ENCODE measurements at regions not wholly inside any gene's neighbourhood (a gene's known extent, or its start where the extent isn't known, plus 50 kb on each side); places are given as distances from the start of the nearest gene placed in this dataset.

DNA sequence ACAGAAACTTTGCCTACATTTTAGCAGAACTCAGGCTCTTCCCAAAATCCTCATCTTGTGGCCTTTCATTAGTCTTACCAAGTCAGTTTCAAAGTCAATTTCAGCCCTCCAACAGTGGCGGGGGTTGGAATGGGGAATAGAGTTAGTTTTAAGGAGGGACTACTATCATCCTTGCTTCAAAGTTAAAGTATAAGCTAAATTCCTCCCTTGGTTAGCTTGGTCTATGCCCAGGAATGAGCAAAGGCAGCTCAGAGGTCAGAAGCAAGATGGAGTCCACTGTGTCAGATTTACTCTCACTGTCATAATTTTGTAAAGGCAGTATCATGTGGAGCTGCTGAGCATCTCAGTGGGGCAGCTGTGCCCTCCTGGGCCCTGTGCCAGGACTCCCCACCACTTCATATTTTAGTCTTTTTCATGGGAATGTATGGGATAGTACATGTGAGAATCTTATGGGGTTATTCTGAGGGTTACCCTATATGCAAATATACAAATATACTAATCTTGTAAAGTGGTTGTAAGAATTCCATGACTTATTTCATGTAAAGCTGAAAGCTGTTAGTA, 145.2 kb upstream of the MMADHC start:
- Histone ChIP-seq H3K27me3 (ENCODE audit: low read depth, low read length) (no peaks in the 10 kb centered on the region), H3K36me3 (replicated peaks; ENCODE audit: low read depth, low read length) (no peaks in the 10 kb centered on the region), H3K9ac (ENCODE audit: low read length) (no peak overlapping the region), H3K9me3 (ENCODE audit: insufficient read depth, low read length) (no peaks in the 10 kb centered on the region), H3K4me3 (ENCODE audit: low read length) (no peak overlapping the region), H2AFZ (ENCODE audit: low read depth, low read length) (no peak overlapping the region), H3K4me1 (ENCODE audit: low read length) (no peaks in the 10 kb centered on the region), H3K27ac (ENCODE audit: low read length) (no peak overlapping the region), H3K79me2 (ENCODE audit: low read length) (no peaks in the 10 kb centered on the region), H4K20me1 (ENCODE audit: insufficient read depth, low read length) (no peaks in the 10 kb centered on the region), H3K4me2 (ENCODE audit: low read length) (no peak overlapping the region)
- TF ChIP-seq, protein P1, sequence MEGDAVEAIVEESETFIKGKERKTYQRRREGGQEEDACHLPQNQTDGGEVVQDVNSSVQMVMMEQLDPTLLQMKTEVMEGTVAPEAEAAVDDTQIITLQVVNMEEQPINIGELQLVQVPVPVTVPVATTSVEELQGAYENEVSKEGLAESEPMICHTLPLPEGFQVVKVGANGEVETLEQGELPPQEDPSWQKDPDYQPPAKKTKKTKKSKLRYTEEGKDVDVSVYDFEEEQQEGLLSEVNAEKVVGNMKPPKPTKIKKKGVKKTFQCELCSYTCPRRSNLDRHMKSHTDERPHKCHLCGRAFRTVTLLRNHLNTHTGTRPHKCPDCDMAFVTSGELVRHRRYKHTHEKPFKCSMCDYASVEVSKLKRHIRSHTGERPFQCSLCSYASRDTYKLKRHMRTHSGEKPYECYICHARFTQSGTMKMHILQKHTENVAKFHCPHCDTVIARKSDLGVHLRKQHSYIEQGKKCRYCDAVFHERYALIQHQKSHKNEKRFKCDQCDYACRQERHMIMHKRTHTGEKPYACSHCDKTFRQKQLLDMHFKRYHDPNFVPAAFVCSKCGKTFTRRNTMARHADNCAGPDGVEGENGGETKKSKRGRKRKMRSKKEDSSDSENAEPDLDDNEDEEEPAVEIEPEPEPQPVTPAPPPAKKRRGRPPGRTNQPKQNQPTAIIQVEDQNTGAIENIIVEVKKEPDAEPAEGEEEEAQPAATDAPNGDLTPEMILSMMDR (IDR thresholded peaks at IDR 0.05; ENCODE audit: low read depth, low read length) = no peak
- no peak for TF ChIP-seq EZH2phosphoT487 (IDR thresholded peaks at IDR 0.05; ENCODE audit: low read depth)

GRCh38 chr2:149732001-149732685, 144.6 kb upstream of the MMADHC start:
- no peak overlapping the region for H3K4me3 ChIP-seq (ENCODE audit: low read length)
- H3K36me3 ChIP-seq (replicated peaks; ENCODE audit: low read depth, low read length) = no peaks in the 10 kb centered on the region
- no peaks in the 10 kb centered on the region for H3K4me1 ChIP-seq (ENCODE audit: low read length)
- TF ChIP-seq EZH2phosphoT487 (IDR thresholded peaks at IDR 0.05; ENCODE audit: low read depth) = no peak
- TF ChIP-seq, protein P1 (IDR thresholded peaks at IDR 0.05; ENCODE audit: low read depth, low read length) = no peak
- H3K27me3 ChIP-seq (ENCODE audit: low read depth, low read length) = no peaks in the 10 kb centered on the region
- H3K27ac ChIP-seq (ENCODE audit: low read length) = no peak overlapping the region
- no peaks in the 10 kb centered on the region for H4K20me1 ChIP-seq (ENCODE audit: insufficient read depth, low read length)
- H3K9me3 ChIP-seq (ENCODE audit: insufficient read depth, low read length) = no peaks in the 10 kb centered on the region
- H3K79me2 ChIP-seq (ENCODE audit: low read length) = no peaks in the 10 kb centered on the region
- no peak overlapping the region for H2AFZ ChIP-seq (ENCODE audit: low read depth, low read length)
- no peak overlapping the region for H3K9ac ChIP-seq (ENCODE audit: low read length)
- H3K4me2 ChIP-seq (ENCODE audit: low read length) = no peak overlapping the region

GRCh38 chr2:149731079-149731478, 143.5 kb upstream of the MMADHC start:
- no peaks in the 10 kb centered on the region for H3K79me2 ChIP-seq (ENCODE audit: low read length)
- no peaks in the 10 kb centered on the region for H3K36me3 ChIP-seq (replicated peaks; ENCODE audit: low read depth, low read length)
- no peaks in the 10 kb centered on the region for H4K20me1 ChIP-seq (ENCODE audit: insufficient read depth, low read length)
- no peak overlapping the region for H3K4me3 ChIP-seq (ENCODE audit: low read length)
- H3K4me1 ChIP-seq (ENCODE audit: low read length) = no peaks in the 10 kb centered on the region
- no peak overlapping the region for H2AFZ ChIP-seq (ENCODE audit: low read depth, low read length)
- TF ChIP-seq, protein P1 (IDR thresholded peaks at IDR 0.05; ENCODE audit: low read depth, low read length) = no peak
- no peak for TF ChIP-seq EZH2phosphoT487 (IDR thresholded peaks at IDR 0.05; ENCODE audit: low read depth)
- no peak overlapping the region for H3K4me2 ChIP-seq (ENCODE audit: low read length)
- H3K9ac ChIP-seq (ENCODE audit: low read length) = no peak overlapping the region
- no peaks in the 10 kb centered on the region for H3K9me3 ChIP-seq (ENCODE audit: insufficient read depth, low read length)
- no peaks in the 10 kb centered on the region for H3K27me3 ChIP-seq (ENCODE audit: low read depth, low read length)
- H3K27ac ChIP-seq (ENCODE audit: low read length) = no peak overlapping the region

- TF ChIP-seq, protein P1 (IDR thresholded peaks at IDR 0.05; ENCODE audit: low read depth, low read length) = no peak
- no peak for TF ChIP-seq EZH2phosphoT487 (IDR thresholded peaks at IDR 0.05; ENCODE audit: low read depth)
- Histone ChIP-seq H3K4me2 (ENCODE audit: low read length) (no peak overlapping the region), H3K27me3 (ENCODE audit: low read depth, low read length) (no peaks in the 10 kb centered on the region), H3K79me2 (ENCODE audit: low read length) (no peaks in the 10 kb centered on the region), H3K4me1 (ENCODE audit: low read length) (no peaks in the 10 kb centered on the region), H2AFZ (ENCODE audit: low read depth, low read length) (no peak overlapping the region), H3K9me3 (ENCODE audit: insufficient read depth, low read length) (no peaks in the 10 kb centered on the region), H4K20me1 (ENCODE audit: insufficient read depth, low read length) (no peaks in the 10 kb centered on the region), H3K9ac (ENCODE audit: low read length) (no peak overlapping the region), H3K36me3 (replicated peaks; ENCODE audit: low read depth, low read length) (no peaks in the 10 kb centered on the region), H3K4me3 (ENCODE audit: low read length) (no peak overlapping the region), H3K27ac (ENCODE audit: low read length) (no peak overlapping the region)
Measured at GRCh38 chr2:149729586-149729985, 142.0 kb upstream of the MMADHC start.
